8988T (cell line): ENCODE measurements at regions not wholly inside any gene's neighbourhood (a gene's known extent, or its start where the extent isn't known, plus 50 kb on each side); places are given as distances from the start of the nearest gene placed in this dataset.
"Not testable (repeated sequence)": the region's sequence is repeated elsewhere in the genome, so short reads cannot be mapped to it uniquely, and the experiment has no call there.

Experiments used
- DNase-seq: peaks from one replicate; pipeline ENCODE4 v3.0.0; 2011

- no peak for DNase-seq
These were observed 290.4 kb upstream of the DYNLRB2 start for GRCh38 chr16:80250381-80250780.

GRCh38 chr16:80243303-80243702, 297.5 kb upstream of the DYNLRB2 start:
- not testable (repeated sequence) for DNase-seq

DNA sequence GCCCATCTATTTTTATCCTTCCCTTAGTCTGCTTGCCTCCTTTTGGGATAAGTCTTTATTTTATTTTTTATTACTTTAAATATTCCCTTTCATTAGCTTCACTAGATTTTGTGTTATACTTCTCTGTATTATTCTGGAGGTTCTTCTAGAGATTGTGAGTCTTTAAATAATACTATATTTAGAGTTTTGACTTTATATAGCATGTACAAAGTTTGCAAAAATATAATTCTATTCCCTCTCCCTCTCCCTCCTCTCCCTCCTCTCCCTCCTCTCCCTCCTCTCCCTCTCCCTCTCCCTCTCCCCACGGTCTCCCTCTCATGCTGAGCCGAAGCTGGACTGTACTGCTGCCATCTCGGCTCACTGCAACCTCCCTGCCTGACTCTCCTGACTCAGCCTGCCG, 298.5 kb upstream of the DYNLRB2 start:
- DNase-seq, result not testable (repeated sequence)

DNA sequence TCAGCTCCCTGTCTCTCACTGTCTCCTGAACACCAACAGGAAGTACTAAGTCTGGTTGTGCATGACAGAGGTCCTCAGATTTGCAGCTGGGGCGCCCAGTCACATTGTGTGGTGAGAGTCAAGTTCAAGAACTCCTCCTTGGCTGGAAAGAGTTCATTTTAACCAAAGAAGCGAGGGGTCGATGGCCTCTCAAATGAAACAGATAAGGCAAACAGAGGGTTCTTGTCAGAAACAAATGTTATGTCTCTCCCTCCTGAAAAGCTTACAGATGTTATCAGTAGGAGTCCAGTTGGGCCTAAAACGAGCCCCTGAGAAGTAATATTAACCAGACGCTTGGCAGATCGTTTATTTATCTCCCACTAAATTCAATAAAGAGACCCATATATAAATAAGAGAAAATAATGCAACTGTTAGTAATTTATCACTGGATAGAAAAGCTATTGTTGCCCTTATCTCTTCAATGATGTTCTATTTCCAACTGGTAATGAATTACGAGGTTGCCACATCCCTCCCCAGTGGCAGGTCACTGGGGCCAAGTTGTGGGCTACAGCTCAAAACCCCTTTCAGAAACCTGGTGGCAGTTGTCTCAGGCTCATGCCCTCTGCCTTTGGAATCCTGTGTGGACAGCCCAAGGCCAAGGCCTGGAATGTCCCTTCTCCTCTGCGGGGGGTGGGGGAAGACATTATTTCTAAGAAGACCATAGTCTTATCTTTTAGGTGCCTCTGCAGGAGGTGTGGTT, 307.5 kb upstream of the DYNLRB2 start:
- no peak for DNase-seq

- DNase-seq, result no peak
These were observed 308.9 kb upstream of the DYNLRB2 start for GRCh38 chr16:80231888-80232287.

DNA sequence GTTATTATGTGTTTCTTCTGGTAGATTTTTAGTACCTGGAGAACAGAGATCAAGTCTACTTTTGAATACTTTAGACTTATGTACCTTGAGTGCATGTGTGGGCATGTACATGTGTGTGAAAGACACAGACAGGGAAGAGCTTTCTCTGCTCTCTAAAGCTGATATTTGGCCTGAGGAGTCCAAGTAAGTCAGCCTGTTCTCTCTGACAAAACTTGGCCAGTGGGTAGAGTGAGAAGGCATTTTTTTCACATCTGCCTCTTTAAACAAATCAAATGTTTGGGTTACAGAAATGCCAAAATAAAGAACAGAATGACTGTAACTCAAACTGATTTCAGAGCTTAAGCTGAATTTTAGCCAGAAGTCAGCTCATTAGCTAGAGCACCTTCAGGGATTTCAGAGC, 309.7 kb upstream of the DYNLRB2 start:
- DNase-seq, result no peak

- DNase-seq, result no peak
These were observed 310.3 kb upstream of the DYNLRB2 start for GRCh38 chr16:80230328-80231120.

GRCh38 chr16:80226499-80226898, 314.3 kb upstream of the DYNLRB2 start:
- no peak for DNase-seq

DNA sequence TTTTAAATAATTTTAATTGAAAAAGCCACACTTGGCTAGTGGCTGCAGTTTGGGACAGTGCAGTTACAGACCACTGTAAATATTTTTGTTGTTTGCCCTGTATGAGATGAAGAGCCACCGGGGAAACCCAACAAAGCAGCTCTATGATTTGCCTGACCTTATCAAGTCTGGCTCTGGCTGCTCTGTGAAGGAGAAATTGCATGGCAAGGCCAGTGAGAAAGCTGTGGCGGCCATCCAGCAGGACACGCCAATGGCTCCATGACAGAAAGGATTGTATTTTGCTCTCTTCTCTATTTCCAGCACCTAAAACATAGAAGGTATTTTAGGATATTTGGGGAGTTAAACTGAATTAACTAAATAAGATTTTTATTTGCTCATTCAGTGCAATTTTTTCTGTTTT, 330.0 kb upstream of the DYNLRB2 start:
- no peak for DNase-seq

GRCh38 chr16:80208743-80209142, 332.1 kb upstream of the DYNLRB2 start:
- DNase-seq, result no peak

DNA sequence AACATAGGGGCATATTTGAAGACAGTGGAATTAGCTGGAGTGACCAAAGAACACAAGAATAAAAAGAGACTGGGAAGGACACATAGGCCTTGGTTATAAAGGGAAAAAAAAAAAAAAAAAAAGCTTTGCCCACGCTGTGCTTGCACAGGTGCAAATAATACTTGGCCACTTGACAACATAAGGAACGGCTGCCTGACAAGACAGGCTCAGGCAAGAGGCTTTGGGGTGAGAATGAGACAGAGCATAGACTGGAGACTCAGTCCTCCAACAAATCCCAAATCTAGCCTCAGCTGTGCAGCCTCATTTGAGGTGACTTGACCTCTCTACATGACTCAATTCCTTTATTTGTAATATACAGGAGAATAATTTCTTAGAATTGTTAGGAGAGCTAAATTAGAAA, 332.8 kb upstream of the DYNLRB2 start:
- no peak for DNase-seq

DNA sequence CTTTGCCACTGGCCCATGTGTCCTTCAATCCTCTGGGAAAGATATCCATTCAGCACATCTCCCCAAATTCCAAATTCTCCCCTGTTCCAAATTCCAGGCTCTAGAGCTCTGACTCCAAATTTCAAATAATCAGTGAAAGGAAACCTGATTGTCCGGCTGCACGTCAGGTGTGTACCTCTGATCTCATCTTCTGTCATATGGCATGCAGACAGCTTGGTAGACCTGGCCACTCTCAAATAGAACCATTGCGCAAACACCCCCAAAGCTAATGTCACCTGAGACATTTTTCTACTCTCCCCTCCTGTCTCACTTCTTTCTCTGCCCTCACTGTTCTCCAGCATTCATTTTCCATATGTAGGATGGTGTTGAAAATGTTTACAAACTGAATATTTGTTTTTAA, 337.0 kb upstream of the DYNLRB2 start:
- DNase-seq, result no peak

- DNase-seq, result no peak
These were observed 337.9 kb upstream of the DYNLRB2 start for GRCh38 chr16:80202831-80203413.

DNA sequence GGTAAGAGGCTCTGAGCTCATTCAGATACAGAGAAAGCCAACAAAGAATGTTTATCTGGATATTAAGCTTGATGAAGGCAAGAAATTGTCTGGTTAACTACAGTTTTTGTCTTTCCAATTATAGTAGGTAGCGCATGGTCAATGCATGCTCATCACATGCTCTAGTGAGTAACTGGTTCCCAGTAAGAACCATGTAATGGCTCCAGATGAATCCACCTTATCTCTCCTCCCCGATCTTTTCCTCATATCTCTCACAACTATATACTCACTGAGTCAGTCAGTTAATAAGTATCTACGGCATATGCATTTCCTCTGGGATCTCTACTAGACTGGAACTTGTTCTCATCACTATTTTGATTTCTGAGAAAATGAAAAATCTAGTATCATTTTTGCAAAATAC, 340.7 kb upstream of the DYNLRB2 start:
- DNase-seq, result no peak

DNA sequence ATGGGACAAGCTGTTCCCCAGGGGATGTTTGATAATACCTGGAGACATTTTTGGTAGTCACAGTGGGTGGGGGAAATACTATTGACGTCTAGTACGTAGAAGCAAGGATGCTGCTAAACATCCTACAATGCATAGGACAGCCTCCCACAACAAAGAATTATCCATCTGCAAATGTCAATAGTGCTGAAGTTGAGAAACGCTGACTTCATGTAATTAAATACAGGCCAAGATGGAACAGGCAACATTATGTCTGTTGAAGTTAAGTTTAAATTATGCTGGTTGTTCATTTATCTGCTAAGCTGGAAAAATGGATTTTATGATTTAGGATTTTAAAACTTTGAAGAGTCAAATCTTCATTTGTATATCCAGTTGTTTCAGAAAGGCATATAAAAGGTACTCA, 341.2 kb upstream of the DYNLRB2 start:
- no peak for DNase-seq

DNA sequence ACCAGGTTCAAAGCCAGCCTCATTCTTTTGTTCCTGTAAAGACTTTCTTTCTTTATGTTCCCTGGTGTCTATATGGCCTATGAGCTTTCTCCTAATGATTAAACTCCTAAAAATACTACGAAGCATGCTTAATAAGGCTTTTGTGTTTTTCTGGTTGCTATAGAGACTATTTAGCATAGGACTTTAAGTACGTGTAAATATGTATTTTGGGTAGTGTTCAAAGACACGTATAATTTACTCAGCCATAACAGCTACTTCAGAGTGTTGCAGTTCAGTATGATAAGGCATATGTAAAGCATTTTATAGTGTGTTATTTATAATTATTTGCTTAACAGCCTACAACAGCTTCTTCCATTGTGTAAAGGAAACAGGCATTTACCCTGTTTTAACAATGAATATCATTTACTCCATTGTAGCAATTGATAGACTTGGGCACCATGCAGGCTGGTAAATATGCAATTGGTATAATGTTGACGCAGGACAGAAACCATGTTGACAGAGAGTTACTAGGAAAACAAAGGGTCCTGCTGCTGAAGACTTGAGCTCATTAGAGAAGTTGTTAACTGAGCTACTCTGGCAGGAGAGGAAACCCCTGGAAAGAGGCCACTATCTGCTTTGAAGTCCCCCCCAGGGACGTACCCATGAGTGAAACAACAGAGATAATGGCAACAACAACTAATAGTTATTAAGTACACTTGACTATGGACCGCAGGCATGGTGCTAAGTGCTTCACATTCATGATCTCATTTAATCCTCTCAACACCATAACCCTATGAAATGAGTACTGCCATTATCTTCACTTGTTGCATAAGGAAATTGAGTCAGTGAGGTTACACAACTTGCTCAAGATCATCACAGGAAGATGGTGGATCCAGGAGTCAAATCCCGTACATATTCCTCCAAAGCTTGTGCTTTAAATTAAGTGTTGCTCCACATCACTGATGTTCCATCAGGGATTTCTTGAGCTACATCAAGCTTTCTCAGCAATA, 342.2 kb upstream of the DYNLRB2 start:
- DNase-seq, result no peak

DNA sequence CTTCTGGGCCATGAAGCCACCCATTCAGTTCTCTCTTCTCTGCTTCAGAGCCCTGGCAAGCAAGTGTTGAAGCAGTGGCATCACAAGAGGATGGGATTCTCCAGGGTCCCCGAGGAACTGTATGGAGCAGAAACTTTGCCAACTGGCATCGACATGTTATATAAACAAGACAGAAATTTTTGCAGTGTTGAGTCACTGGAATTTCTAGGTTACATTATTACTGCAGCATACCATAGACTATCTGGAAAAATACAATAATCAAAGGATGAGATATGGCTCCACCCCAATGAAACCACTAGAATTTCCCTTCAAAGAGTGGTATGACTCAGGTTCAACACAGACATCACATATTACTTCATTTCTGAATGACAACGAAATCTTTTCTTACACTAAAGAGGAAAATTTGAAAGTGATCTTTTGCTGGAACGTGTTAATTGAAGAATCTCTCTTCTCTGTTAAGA, 343.0 kb upstream of the DYNLRB2 start:
- DNase-seq, result no peak

DNA sequence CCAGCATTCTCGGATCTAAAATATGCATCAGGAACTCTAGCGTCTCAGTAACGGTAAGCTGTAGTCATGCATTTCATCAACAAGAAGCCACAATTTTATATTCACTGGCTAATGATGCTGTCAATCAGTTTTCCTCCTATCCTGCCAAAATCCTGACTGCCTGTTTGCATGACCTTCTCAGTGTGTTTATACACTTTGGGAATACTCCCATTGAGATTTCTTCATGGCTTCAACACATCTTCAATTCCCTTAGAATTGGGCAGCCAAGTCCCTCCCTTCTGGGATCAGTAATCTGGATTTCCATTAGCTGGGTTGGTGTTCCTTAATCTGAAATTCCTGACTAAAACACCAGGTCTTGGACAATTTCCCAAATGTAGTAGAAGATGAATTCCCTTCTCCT, 348.9 kb upstream of the DYNLRB2 start:
- no peak for DNase-seq

- DNase-seq, result no peak
These were observed 351.2 kb upstream of the DYNLRB2 start for GRCh38 chr16:80189476-80190175.

DNA sequence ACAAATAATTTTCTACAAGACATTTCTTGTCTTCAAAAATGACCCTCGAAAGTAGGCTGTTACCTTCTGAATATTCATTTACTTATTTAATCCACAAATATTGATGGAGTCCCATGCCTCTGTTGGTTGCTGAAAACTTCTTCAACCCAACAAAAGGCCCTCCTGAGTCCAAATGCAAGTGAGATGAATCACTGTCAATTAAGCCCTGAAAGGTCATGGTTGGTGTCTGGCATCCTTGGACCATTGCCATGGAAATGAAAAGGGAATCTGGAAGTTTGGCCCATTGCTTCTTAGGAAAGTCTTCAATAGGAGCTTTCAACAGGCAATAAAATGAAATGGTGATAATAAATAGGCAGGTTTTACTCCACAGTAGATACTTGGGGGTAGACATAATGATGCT, 364.7 kb upstream of the DYNLRB2 start:
- no peak for DNase-seq

DNA sequence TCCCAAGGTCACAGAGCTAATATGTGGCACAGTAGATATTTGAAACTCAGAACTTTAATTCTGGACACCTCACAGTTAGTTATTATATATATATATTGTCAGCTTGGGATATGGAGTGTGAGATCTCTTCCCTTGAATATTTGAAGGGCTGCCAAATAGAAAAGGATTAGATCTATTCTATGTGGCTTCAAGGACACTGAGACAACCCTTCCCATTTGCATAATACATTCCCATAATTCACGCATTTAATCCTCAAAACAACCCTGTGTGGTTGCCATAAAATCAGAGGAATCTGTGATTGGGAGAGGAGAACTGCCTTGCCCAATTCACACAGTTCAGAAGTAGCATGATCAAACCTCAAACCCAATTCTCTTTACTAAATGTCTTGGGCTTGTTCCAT, 365.8 kb upstream of the DYNLRB2 start:
- DNase-seq, result no peak

GRCh38 chr16:80174416-80174815, 366.4 kb upstream of the DYNLRB2 start:
- DNase-seq, result no peak
